NCI-H82 treated with DMSO at 0.1 percent for 48 hours (cell line): ENCODE measurements at regions not wholly inside any gene's neighbourhood (a gene's known extent, or its start where the extent isn't known, plus 50 kb on each side); places are given as distances from the start of the nearest gene placed in this dataset.

Experiments used
- DNase-seq: peaks from one replicate; lab custom pipeline; 2025; ENCODE audit not compliant: unreplicated experiment; lab: John Stamatoyannopoulos, UW

DNA sequence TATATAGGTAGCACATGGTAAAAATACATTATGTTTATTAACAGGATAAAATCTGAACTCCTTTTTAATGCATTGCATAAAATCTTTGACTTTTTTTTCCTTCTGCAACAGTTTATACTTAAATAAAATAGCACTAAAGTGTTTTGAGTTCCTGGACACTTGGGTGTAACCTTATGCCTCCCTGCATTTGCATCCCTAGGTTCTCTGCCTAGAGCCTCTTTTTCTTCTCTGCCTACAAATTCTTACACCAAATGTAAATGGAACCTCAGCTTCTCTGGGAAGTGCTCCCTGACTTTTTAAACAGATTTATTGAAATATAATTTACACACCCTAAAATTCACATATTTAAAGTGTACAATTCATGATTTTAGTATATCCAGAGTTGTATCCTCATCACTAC is 1017.6 kb downstream of the CNTNAP5 start:
- no peak for DNase-seq

- no peak for DNase-seq
These were observed 1045.8 kb downstream of the CNTNAP5 start for GRCh38 chr2:125070726-125071505.

GRCh38 chr2:125073440-125073839 is 1048.4 kb downstream of the CNTNAP5 start:
- no peak for DNase-seq

GRCh38 chr2:125085904-125086303 is 1060.8 kb downstream of the CNTNAP5 start:
- no peak for DNase-seq

DNA sequence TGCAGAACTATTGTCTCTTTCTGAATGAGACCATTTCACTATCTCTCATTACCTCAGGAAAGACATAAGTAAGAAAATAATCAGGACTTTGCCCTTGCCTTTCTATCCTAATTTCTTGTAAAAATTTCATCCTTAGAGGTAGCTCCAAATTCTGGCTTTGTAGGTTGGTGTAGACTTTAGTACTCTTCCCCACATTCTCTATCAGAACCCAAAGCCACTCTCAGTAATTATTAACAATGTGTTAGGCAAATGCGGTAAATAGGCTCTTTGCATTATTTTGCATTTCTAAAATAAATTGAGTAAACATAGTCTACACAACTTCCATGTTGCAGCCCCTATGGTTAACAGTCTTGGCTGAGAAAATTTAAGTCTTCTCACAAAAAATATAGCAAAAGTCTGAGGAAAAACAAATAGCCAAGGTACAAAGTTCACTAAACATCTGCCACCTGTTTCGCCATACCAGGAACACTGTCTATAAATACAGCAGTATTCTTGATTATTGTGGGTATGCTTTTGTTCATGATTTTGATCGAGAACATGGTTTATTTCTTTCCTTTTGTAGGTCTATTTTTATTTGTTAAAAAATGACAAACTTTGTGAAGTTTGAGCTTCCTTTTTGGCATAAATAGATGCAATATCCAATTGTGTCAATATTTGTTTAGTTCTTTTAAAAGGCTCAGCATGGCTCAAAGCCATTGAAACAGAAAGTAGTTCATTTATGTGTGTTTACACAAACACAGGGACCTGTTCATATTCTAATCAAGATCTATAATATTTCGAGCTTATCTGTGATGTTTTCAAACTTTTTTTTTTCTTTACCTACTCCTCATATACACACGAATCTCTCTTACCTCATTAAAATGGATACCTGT is 1061.5 kb downstream of the CNTNAP5 start:
- no peak for DNase-seq

DNA sequence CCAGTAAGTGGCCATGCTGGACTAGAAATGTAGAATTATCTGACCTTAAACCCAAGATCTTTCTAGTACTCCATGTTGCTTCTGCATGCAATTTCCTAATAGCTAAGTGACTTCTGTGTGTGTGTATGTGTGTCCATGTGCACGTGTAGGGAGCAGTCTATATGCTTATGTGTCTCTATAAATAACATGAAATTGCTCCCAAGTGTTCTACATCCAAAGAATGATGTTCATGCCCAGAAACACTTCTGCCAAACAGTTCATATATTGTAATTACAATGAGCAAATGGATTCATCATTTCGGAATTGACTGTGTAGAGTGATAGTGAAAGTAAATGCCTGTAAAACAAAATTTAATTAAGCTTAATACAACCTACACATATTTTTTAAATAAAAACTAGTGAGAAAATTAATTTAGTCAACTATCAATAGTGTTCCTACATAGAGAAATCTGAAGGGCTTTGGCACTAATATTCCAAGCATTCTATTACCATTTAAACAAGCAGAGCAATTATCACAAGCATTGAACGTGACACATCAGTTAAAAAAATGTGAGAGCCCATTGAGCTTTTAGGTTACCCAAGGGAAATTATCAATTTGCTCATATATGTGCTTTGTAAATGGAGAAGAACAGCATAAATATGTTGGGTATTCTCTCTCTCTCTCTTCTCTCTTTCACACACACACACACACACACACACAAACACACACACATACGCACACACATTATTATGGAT is 1067.4 kb downstream of the CNTNAP5 start:
- DNase-seq, result no peak

GRCh38 chr2:125095826-125096225 is 1070.7 kb downstream of the CNTNAP5 start:
- DNase-seq, result no peak

GRCh38 chr2:125106710-125107109 is 1081.6 kb downstream of the CNTNAP5 start:
- no peak for DNase-seq

DNA sequence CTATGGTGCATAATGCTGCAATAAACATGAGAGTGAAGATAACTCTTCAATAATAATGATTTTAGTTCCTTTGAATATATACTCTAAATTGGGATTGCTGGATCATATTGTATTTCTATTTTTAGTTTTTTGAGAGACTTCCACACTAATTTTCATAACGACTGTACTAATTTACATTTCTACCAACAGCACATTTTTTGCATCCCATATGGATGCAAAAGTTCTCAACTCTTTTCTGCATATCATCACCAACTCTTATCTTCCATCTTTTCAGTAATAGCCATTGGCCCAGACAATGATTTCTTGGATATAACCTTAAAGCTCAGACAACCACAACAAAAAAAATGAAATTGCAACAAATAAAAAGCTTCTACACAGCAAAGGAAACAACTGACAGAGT is 1082.4 kb downstream of the CNTNAP5 start:
- no peak for DNase-seq

DNA sequence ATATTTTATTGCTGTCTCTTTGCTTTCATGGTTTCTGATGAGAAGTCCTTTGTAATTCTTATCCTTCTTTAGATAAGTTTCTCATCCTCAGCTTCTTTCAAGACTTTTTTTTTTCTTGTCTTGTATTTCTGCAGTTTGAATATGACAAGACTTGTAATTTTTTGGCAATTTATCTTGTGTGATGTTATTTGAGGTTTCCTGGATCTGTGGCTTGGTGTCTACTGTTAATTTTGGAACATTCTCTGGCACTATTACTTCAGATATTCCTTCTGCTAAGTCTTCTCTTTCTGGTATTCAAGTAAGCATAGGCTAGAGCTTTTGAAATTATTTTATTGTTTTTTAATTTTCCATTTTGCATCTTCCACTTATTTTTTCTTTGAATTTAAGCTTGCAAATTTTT is 1083.2 kb downstream of the CNTNAP5 start:
- no peak for DNase-seq

DNA sequence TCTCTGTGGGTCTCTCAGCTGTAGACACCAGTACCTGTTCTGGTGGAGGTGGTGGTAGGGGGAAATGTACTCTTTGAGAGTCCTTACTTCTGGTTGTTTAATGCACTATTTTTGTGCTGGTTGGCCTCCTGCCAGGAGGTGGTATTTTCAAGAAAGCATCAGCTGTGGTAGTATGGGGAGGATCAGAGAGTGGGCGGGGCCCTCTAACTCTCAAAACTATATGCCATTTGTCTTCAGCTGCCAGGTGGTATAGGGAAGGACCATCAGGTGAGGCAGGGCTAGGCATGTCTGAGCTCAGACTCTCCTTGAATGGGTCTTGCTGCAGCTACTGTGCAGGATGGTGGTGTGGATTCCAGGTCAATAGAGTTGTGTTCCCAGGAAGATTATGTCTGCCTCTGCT is 1100.8 kb downstream of the CNTNAP5 start:
- DNase-seq, result no peak

DNA sequence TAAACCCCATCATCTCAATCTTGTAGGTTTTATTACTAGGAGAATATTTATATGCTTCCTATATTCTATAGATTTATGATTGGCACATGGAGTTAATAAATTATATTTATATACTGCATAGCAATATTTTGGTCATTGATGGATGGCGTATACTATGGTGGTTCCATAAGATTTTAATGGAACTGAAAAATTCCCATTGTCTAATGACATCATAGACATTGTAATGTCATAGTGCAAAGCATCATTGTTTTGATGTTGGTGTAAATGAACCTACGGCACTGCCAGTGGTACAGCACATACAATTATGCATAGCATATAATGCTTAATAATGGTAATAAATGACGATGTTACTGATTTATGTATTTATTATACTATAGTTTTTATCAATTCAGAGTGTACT is 1135.9 kb downstream of the CNTNAP5 start:
- DNase-seq, result no peak

- no peak for DNase-seq
These were observed 1142.1 kb downstream of the CNTNAP5 start for GRCh38 chr2:125167152-125167551.

- DNase-seq, result no peak
These were observed 1142.7 kb downstream of the CNTNAP5 start for GRCh38 chr2:125167820-125168219.

DNA sequence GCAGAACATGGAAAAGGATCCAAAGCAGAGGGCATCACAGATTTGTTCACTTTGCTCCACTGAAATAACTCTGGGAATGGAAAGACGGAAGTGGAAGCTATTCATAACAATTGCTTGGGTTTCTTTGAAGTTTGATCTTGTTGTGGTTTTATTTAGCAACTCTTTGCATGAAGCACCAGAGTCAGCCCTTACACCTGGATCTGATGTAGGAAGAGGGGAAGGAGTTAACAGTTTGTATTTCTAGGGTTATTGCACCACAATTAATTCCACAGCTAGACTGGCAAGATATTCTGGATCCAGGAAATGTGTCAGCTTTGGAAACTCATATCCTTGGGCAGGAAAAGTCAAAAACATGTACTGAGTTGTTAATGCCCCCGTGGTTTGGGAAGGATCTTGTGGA is 1143.4 kb downstream of the CNTNAP5 start:
- DNase-seq, result no peak

DNA sequence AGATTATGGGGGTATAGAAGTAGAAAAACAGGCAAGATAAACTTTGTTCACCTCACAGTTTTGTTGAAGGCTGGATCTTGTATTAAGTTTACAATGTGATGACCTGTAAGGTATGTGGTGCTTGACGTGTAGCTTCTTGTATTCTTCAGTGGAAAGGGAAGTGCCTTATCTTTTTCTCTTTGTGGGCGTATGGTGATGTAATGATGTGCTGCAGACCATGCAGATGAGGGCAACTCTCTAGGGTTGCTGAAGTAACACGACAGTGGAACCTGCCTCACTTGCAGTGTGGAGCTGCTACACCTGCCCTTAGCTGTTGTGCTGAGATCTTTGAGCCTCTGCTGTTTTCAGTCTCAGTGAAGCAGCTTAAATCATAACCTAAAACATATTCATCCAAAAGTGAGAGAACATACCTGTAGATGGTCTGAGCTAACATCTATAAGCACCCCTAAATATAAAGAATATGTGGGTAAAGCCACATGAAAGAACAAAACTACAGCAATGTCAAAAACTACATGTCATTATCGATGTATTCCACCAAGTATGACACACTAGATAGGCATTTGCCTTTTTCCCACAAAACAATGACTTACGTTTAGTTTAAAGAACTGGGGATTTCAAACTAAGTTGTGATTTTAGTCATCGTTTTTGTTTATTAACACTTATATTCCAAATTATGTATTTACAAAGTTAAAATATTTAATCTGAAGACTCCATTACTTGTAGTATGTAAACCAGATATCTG is 1144.1 kb downstream of the CNTNAP5 start:
- no peak for DNase-seq

- no peak for DNase-seq
These were observed 1144.7 kb downstream of the CNTNAP5 start for GRCh38 chr2:125169764-125170146.

DNA sequence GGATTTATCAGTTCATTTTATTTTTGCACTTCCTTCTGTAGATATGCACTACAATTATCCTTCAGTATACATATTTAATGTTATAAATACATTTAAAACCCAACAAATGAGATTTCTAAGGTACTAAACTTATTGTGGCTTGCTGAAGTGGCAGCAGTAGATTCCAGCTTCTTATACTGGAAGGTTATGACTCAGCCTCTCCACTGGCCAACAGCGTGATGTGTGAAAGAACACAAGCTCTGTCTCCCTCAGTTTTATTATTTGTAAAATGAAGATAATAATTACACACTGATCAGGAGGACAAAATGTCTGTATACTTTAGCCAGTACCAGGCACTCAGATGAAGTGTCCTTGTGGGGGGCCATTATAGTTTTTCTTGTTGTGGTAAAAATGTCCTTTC is 1147.1 kb downstream of the CNTNAP5 start:
- DNase-seq, result no peak

GRCh38 chr2:125175415-125175814 is 1150.3 kb downstream of the CNTNAP5 start:
- no peak for DNase-seq

- no peak for DNase-seq
These were observed 1160.7 kb downstream of the CNTNAP5 start for GRCh38 chr2:125185691-125186270.

DNA sequence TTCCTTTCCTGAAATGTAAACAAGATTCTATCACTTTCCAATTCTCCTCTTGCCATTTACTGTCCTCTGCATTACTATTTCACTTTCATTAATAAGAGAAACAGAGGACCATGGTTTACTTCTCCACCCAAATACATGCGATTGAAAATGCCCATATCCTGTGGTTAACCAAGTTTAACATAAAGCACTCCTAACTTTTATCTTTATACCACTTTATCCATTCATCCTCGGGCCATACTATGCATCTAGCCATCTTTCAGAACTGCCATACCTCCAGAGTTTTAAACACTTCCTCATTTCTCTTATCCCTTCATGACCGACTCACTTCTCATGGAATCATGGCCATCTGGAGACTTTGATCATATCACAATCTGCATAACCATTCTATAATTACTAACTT is 1182.3 kb downstream of the CNTNAP5 start:
- no peak for DNase-seq
